K562 (cell line): ENCODE measurements at regions not wholly inside any gene's neighbourhood (a gene's known extent, or its start where the extent isn't known, plus 50 kb on each side); places are given as distances from the start of the nearest gene placed in this dataset.

Experiments
- CHAMP1 ChIP-seq: fragments of 450-650 bp; IDR thresholded peaks from 2 replicates; pipeline ENCODE4 v1.6.1; 2016; ENCODE audit warnings: mild to moderate bottlenecking
- CHCHD3 ChIP-seq: fragments of 250-450 bp; sonication (Bioruptor Pico); IDR thresholded peaks from 2 replicates; pipeline ENCODE4 v2.1.2; 2022; ENCODE audit warnings: mild to moderate bottlenecking
- DEAF1 ChIP-seq: fragments of 450-650 bp; formaldehyde crosslinking; IDR thresholded peaks from 2 replicates; pipeline ENCODE4 v1.4.0; 2020; ENCODE audit warnings: mild to moderate bottlenecking, moderate library complexity
- ID3 ChIP-seq, 2 experiments: fragments of 250-450 bp in 1 of 2; fragments of 450-650 bp in 1 of 2; sonication (Bioruptor Pico) in 1 of 2; IDR thresholded peaks; 2 replicates each; pipeline versions ENCODE4 v1.6.1 to v1.8.0; 2016 to 2021; ENCODE audit warnings: mild to moderate bottlenecking in 2 of 2, moderate library complexity in 2 of 2, missing compliant biosample characterization in 1 of 2, missing genetic modification characterization in 1 of 2
- IRF2 ChIP-seq: sonication (generic); formaldehyde crosslinking; IDR thresholded peaks from 2 replicates; pipeline ENCODE4 v1.8.1; 2022; ENCODE audit warnings: mild to moderate bottlenecking, missing genetic modification reagents
- KDM5B ChIP-seq: fragments of 200-600 bp; sonication (generic); IDR thresholded peaks from 2 replicates; pipeline ENCODE4 v1.6.1; 2012; ENCODE audit warnings: low read depth, mild to moderate bottlenecking, moderate library complexity, low read length, control low read depth, inconsistent platforms; ENCODE audit not compliant: insufficient replicate concordance
- RBM14 ChIP-seq: fragments of 200-400 bp; formaldehyde crosslinking; IDR thresholded peaks from 2 replicates; pipeline ENCODE4 v1.6.1; 2018; ENCODE audit warnings: low read depth, mild to moderate bottlenecking, low read length, moderate library complexity, borderline replicate concordance; ENCODE audit not compliant: insufficient read depth
- ZNF395 ChIP-seq: fragments of 200-800 bp; sonication (Bioruptor generic); IDR thresholded peaks from 2 replicates; pipeline ENCODE4 v1.6.1; 2017; ENCODE audit warnings: missing genetic modification characterization, missing compliant biosample characterization
- ZNF785 ChIP-seq: fragments of 250-450 bp; sonication (Bioruptor Pico); IDR thresholded peaks from 2 replicates; pipeline ENCODE4 v1.4.0; 2020; ENCODE audit warnings: mild to moderate bottlenecking

GRCh38 chr11:127895776-127896175, 691.6 kb downstream of the ETS1 start (continued):
- TF ChIP-seq ID3 (CRISPR knock-in tag; IDR thresholded peaks at IDR 0.05) = no peak
- no peak for TF ChIP-seq ID3 (tag; IDR thresholded peaks at IDR 0.05)
- TF ChIP-seq RBM14 = no peak
- no peak for TF ChIP-seq CHCHD3 (CRISPR knock-in tag)
- no peak for TF ChIP-seq KDM5B
- TF ChIP-seq DEAF1 (CRISPR knock-in tag) = no peak
- TF ChIP-seq IRF2 (CRISPR knock-in tag) = no peak
- no peak for TF ChIP-seq CHAMP1
- no peak for TF ChIP-seq ZNF785 (CRISPR knock-in tag)
- TF ChIP-seq ZNF395 (CRISPR knock-in tag) = no peak
- TF ChIP-seq, all 486 proteins: peak for 0
